ENCODE measurements at regions not wholly inside any gene's neighbourhood (a gene's known extent, or its start where the extent isn't known, plus 50 kb on each side); places are given as distances from the start of the nearest gene placed in this dataset.

GRCh38 chrX:87376896-87377295 lies 140.7 kb upstream of the KLHL4 start:
- Histone ChIP-seq H3K27me3 (ENCODE audit: insufficient read depth, poor library complexity, severe bottlenecking) (no peaks in the 10 kb centered on the region), H3K4me1 (ENCODE audit: insufficient read depth, poor library complexity, severe bottlenecking) (no peaks in the 10 kb centered on the region), H3K9me3 (ENCODE audit: severe bottlenecking) (no peaks in the 10 kb centered on the region), H3K4me3 (ENCODE audit: severe bottlenecking) (no peak overlapping the region), H3K27ac (ENCODE audit: poor library complexity, severe bottlenecking) (no peak overlapping the region), H3K36me3 (ENCODE audit: low read depth) (no peaks in the 10 kb centered on the region)
- no peak for DNase-seq (ENCODE audit: low spot score)
- no peak for ATAC-seq (ENCODE audit: low read depth)
- no peak for TF ChIP-seq CTCF (IDR thresholded peaks at IDR 0.05; ENCODE audit: poor library complexity, severe bottlenecking)

GRCh38 chrX:87388381-87388780 lies 129.2 kb upstream of the KLHL4 start:
- no peaks in the 10 kb centered on the region for H3K27me3 ChIP-seq (ENCODE audit: insufficient read depth, poor library complexity, severe bottlenecking)
- H3K9me3 ChIP-seq (ENCODE audit: severe bottlenecking): no peaks in the 10 kb centered on the region
- no peak for TF ChIP-seq CTCF (IDR thresholded peaks at IDR 0.05; ENCODE audit: poor library complexity, severe bottlenecking)
- H3K4me3 ChIP-seq (ENCODE audit: severe bottlenecking): no peak overlapping the region
- no peak for DNase-seq (ENCODE audit: low spot score)
- H3K36me3 ChIP-seq (ENCODE audit: low read depth): no peaks in the 10 kb centered on the region
- ATAC-seq (ENCODE audit: low read depth): no peak
- no peaks in the 10 kb centered on the region for H3K4me1 ChIP-seq (ENCODE audit: insufficient read depth, poor library complexity, severe bottlenecking)
- H3K27ac ChIP-seq (ENCODE audit: poor library complexity, severe bottlenecking): no peak overlapping the region

- Histone ChIP-seq H3K36me3 (ENCODE audit: low read depth) (no peaks in the 10 kb centered on the region), H3K4me1 (ENCODE audit: insufficient read depth, poor library complexity, severe bottlenecking) (no peaks in the 10 kb centered on the region), H3K27me3 (ENCODE audit: insufficient read depth, poor library complexity, severe bottlenecking) (no peaks in the 10 kb centered on the region), H3K27ac (ENCODE audit: poor library complexity, severe bottlenecking) (no peak overlapping the region), H3K9me3 (ENCODE audit: severe bottlenecking) (no peaks in the 10 kb centered on the region), H3K4me3 (ENCODE audit: severe bottlenecking) (no peak overlapping the region)
- no peak for TF ChIP-seq CTCF (IDR thresholded peaks at IDR 0.05; ENCODE audit: poor library complexity, severe bottlenecking)
- no peak for ATAC-seq (ENCODE audit: low read depth)
- DNase-seq (ENCODE audit: low spot score): no peak
These were observed 125.9 kb upstream of the KLHL4 start for GRCh38 chrX:87391742-87392141.

- Histone ChIP-seq H3K9me3 (ENCODE audit: severe bottlenecking) (no peaks in the 10 kb centered on the region), H3K4me3 (ENCODE audit: severe bottlenecking) (no peak overlapping the region), H3K36me3 (ENCODE audit: low read depth) (no peaks in the 10 kb centered on the region), H3K4me1 (ENCODE audit: insufficient read depth, poor library complexity, severe bottlenecking) (no peaks in the 10 kb centered on the region), H3K27ac (ENCODE audit: poor library complexity, severe bottlenecking) (no peak overlapping the region), H3K27me3 (ENCODE audit: insufficient read depth, poor library complexity, severe bottlenecking) (no peaks in the 10 kb centered on the region)
- ATAC-seq (ENCODE audit: low read depth): no peak
- TF ChIP-seq CTCF (IDR thresholded peaks at IDR 0.05; ENCODE audit: poor library complexity, severe bottlenecking): no peak
- DNase-seq (ENCODE audit: low spot score): no peak
These were observed 125.2 kb upstream of the KLHL4 start for GRCh38 chrX:87392369-87392768.

- H3K4me1 ChIP-seq (ENCODE audit: insufficient read depth, poor library complexity, severe bottlenecking): no peaks in the 10 kb centered on the region
- no peaks in the 10 kb centered on the region for H3K9me3 ChIP-seq (ENCODE audit: severe bottlenecking)
- no peaks in the 10 kb centered on the region for H3K27me3 ChIP-seq (ENCODE audit: insufficient read depth, poor library complexity, severe bottlenecking)
- TF ChIP-seq CTCF (IDR thresholded peaks at IDR 0.05; ENCODE audit: poor library complexity, severe bottlenecking): no peak
- ATAC-seq (ENCODE audit: low read depth) (no peak), DNase-seq (ENCODE audit: low spot score) (no peak)
- no peak overlapping the region for H3K27ac ChIP-seq (ENCODE audit: poor library complexity, severe bottlenecking)
- no peaks in the 10 kb centered on the region for H3K36me3 ChIP-seq (ENCODE audit: low read depth)
- H3K4me3 ChIP-seq (ENCODE audit: severe bottlenecking): no peak overlapping the region
These were observed 120.3 kb upstream of the KLHL4 start for GRCh38 chrX:87397103-87397886.
